ENCODE measurements at regions not wholly inside any gene's neighbourhood (a gene's known extent, or its start where the extent isn't known, plus 50 kb on each side); places are given as distances from the start of the nearest gene placed in this dataset.

DNA sequence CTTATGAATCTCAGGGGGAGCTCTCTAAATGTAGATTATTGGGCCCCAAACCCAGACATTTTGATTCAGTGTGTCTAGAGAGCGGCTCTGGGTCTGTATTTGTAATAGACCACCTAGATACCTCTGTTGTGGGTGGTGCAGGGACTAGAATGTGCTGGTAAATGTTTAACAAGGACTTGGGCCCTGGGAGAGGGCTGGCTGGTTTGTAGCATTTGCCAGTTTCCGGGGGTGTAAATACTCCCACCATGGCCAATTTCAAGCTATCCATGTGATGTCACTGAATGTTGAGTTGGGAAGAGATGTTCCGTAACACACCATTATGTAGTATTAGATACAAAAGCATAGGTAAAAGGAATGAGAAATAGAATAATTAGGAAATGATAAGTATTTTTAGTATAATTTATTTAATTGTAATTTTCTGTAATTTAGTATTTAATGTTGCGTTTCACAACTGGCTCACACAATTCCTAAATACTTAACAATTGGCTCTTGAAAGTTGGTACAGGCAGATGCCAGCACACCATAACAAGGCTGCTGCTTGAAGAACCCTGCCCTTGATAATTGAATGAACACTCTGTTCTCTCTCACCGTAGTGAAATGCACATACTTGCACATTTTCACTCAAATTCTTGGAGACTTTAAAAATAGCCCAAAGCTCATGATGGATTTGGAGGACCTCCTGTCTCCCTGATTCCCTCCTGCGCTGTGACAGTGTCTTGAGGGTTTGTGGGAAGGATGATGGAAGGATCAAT is 359.2 kb upstream of the PROK2 start:
- TF ChIP-seq CTCF (IDR thresholded peaks at IDR 0.05; ENCODE audit: insufficient read depth, low read length, poor library complexity, severe bottlenecking): no peak
- DNase-seq (ENCODE audit: extremely low read depth, insufficient read length): no peak
- no peak overlapping the region for H3K4me3 ChIP-seq (replicated peaks; ENCODE audit: low read depth, low read length)
- no peaks in the 10 kb centered on the region for H3K36me3 ChIP-seq (ENCODE audit: control insufficient read depth, insufficient read depth, low read length)
- H3K27me3 ChIP-seq (replicated peaks; ENCODE audit: control insufficient read depth, insufficient read depth, low read length): no peaks in the 10 kb centered on the region

GRCh38 chr3:72143322-72143721 is 358.4 kb upstream of the PROK2 start:
- TF ChIP-seq CTCF (IDR thresholded peaks at IDR 0.05; ENCODE audit: insufficient read depth, low read length, poor library complexity, severe bottlenecking): no peak
- no peak for DNase-seq (ENCODE audit: extremely low read depth, insufficient read length)
- Histone ChIP-seq H3K27me3 (replicated peaks; ENCODE audit: control insufficient read depth, insufficient read depth, low read length) (no peaks in the 10 kb centered on the region), H3K4me3 (replicated peaks; ENCODE audit: low read depth, low read length) (no peak overlapping the region), H3K36me3 (ENCODE audit: control insufficient read depth, insufficient read depth, low read length) (no peaks in the 10 kb centered on the region)

GRCh38 chr3:72142028-72142427 is 357.1 kb upstream of the PROK2 start:
- Histone ChIP-seq H3K27me3 (replicated peaks; ENCODE audit: control insufficient read depth, insufficient read depth, low read length) (no peaks in the 10 kb centered on the region), H3K4me3 (replicated peaks; ENCODE audit: low read depth, low read length) (no peak overlapping the region), H3K36me3 (ENCODE audit: control insufficient read depth, insufficient read depth, low read length) (no peaks in the 10 kb centered on the region)
- no peak for DNase-seq (ENCODE audit: extremely low read depth, insufficient read length)
- no peak for TF ChIP-seq CTCF (IDR thresholded peaks at IDR 0.05; ENCODE audit: insufficient read depth, low read length, poor library complexity, severe bottlenecking)

GRCh38 chr3:72141264-72141663 is 356.3 kb upstream of the PROK2 start:
- TF ChIP-seq CTCF (IDR thresholded peaks at IDR 0.05; ENCODE audit: insufficient read depth, low read length, poor library complexity, severe bottlenecking): no peak
- Histone ChIP-seq H3K36me3 (ENCODE audit: control insufficient read depth, insufficient read depth, low read length) (no peaks in the 10 kb centered on the region), H3K27me3 (replicated peaks; ENCODE audit: control insufficient read depth, insufficient read depth, low read length) (no peaks in the 10 kb centered on the region), H3K4me3 (replicated peaks; ENCODE audit: low read depth, low read length) (no peak overlapping the region)
- DNase-seq (ENCODE audit: extremely low read depth, insufficient read length): no peak

DNA sequence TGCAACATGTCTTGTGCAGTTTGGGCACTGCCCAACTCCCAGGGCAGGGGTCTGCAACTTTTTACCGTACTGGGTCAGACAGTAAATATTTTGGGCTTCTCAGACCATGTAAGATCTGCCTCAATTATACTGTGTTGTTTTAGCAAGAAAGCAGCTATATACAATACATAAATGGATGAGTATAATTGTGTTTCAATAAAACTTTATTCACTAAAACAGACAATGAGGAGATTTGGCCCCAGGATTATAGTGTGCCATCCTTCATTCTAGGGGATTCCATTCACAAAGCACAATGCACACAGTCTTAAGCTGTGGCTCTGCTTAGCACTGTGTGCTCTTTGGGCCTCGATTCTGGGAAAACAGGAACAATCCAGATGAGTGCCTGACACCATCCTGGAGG is 354.4 kb upstream of the PROK2 start:
- no peak for DNase-seq (ENCODE audit: extremely low read depth, insufficient read length)
- Histone ChIP-seq H3K4me3 (replicated peaks; ENCODE audit: low read depth, low read length) (no peak overlapping the region), H3K27me3 (replicated peaks; ENCODE audit: control insufficient read depth, insufficient read depth, low read length) (no peaks in the 10 kb centered on the region), H3K36me3 (ENCODE audit: control insufficient read depth, insufficient read depth, low read length) (no peaks in the 10 kb centered on the region)
- TF ChIP-seq CTCF (IDR thresholded peaks at IDR 0.05; ENCODE audit: insufficient read depth, low read length, poor library complexity, severe bottlenecking): no peak
